ENCODE measurements at regions not wholly inside any gene's neighbourhood (a gene's known extent, or its start where the extent isn't known, plus 50 kb on each side); places are given as distances from the start of the nearest gene placed in this dataset.

GRCh38 chr7:42792841-42793240 is 119.0 kb downstream of the C7orf25 start:
- TF ChIP-seq GATA2 (IDR thresholded peaks at IDR 0.05; ENCODE audit: low read depth, low read length) = no peak
- no peak for TF ChIP-seq GATA3 (IDR thresholded peaks at IDR 0.05; ENCODE audit: low read depth, low read length)

All from SH-SY5Y (cell line).